ENCODE measurements at regions not wholly inside any gene's neighbourhood (a gene's known extent, or its start where the extent isn't known, plus 50 kb on each side); places are given as distances from the start of the nearest gene placed in this dataset.
A peak's percentile ranks its signal among the peaks of the same experiment; 100 is the strongest.

- Mint-ChIP-seq H3K27ac (no peak overlapping the region), H3K27me3 (no peaks in the 10 kb centered on the region), H3K4me3 (no peak overlapping the region), H3K4me1 (peaks cover 16 to 27% (median 20%) of the 10 kb centered on the region in 3 donors), H3K36me3 (no peaks in the 10 kb centered on the region), H3K9me3 (no peaks in the 10 kb centered on the region)
- no peaks in the 10 kb centered on the region for H3K36me3 ChIP-seq (ENCODE audit: control insufficient read depth in 2 of 2, extremely low read depth in 1 of 2, insufficient read depth in 1 of 2, low read length in 1 of 2)
- ChIA-PET POLR2A (no interaction called here), CTCF (no interaction called here)
- 100% methylated on average over 3 of the region's 8 CpGs for WGBS (ENCODE audit: insufficient coverage)
- H3K9me3 ChIP-seq = no peaks in the 10 kb centered on the region
- no peak overlapping the region for H3K27ac ChIP-seq (ENCODE audit: low read length)
- no peaks in the 10 kb centered on the region for H3K4me1 ChIP-seq (ENCODE audit: control insufficient read depth in 1 of 2, extremely low read depth in 1 of 2, insufficient read depth in 2 of 2, low read length in 2 of 2)
- no peak for ATAC-seq (replicated peaks in 1 of 4)
- no peak overlapping the region for H3K4me3 ChIP-seq (ENCODE audit: control insufficient read depth in 1 of 2, extremely low read depth in 1 of 2, low read length in 1 of 2)
- no peak for DNase-seq
- H3K27me3 ChIP-seq (replicated peaks in 1 of 2; ENCODE audit: control insufficient read depth in 2 of 2, extremely low read depth in 1 of 2, insufficient read depth in 2 of 2, low read length in 1 of 2) = no peaks in the 10 kb centered on the region
Observed at GRCh38 chr3:59404851-59405250, 355.0 kb upstream of the CFAP20DC start.

- Histone ChIP-seq H3K27ac (ENCODE audit: low read length) (no peak overlapping the region), H3K4me1 (ENCODE audit: control insufficient read depth in 1 of 2, extremely low read depth in 1 of 2, insufficient read depth in 2 of 2, low read length in 2 of 2) (no peaks in the 10 kb centered on the region), H3K4me3 (ENCODE audit: control insufficient read depth in 1 of 2, extremely low read depth in 1 of 2, low read length in 1 of 2) (no peak overlapping the region), H3K9me3 (no peaks in the 10 kb centered on the region), H3K27me3 (replicated peaks in 1 of 2; ENCODE audit: control insufficient read depth in 2 of 2, extremely low read depth in 1 of 2, insufficient read depth in 2 of 2, low read length in 1 of 2) (no peaks in the 10 kb centered on the region), H3K36me3 (ENCODE audit: control insufficient read depth in 2 of 2, extremely low read depth in 1 of 2, insufficient read depth in 1 of 2, low read length in 1 of 2) (no peaks in the 10 kb centered on the region)
- H3K9me3 Mint-ChIP-seq = no peaks in the 10 kb centered on the region
- no peak for ATAC-seq (replicated peaks in 1 of 4)
- peaks cover 16 to 26% (median 20%) of the 10 kb centered on the region in 3 donors for H3K4me1 Mint-ChIP-seq
- ChIA-PET CTCF (interaction anchor here in 1 of 2 donors (0.7 kb wide), 1 partner anchor 204 kb away, joined by 3 read pairs; no protein-coding TSS in a partner anchor), POLR2A (no interaction called here)
- H3K36me3 Mint-ChIP-seq = no peaks in the 10 kb centered on the region
- H3K4me3 Mint-ChIP-seq = no peak overlapping the region
- H3K27me3 Mint-ChIP-seq = no peaks in the 10 kb centered on the region
- no peak for DNase-seq
- H3K27ac Mint-ChIP-seq = no peak overlapping the region
- 75% methylated on average over 1 of the region's 2 CpGs for WGBS (ENCODE audit: insufficient coverage)
Observed at GRCh38 chr3:59404064-59404463, 354.2 kb upstream of the CFAP20DC start.

DNA sequence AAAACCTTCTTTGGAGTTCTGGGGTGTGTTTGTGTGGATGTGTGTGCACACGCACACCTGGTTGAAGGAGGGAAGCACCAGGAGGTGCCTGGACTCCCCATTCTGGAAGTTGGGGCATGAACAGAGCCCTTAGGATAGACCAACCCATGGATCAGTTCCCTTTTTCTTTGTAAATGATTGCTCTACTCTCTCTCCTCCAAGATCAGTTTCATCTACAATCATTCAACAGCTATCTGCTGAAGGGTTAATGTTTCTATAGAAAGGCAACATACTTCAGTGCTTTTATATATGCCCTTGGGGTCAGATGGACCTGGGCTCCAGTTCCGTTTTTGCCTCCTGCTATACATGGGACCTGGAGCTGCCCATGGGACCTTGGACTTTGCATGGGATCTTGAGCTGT is 352.1 kb upstream of the CFAP20DC start:
- no peaks in the 10 kb centered on the region for H3K27me3 ChIP-seq (replicated peaks in 1 of 2; ENCODE audit: control insufficient read depth in 2 of 2, extremely low read depth in 1 of 2, insufficient read depth in 2 of 2, low read length in 1 of 2)
- no peak for DNase-seq
- Mint-ChIP-seq H3K27ac (no peak overlapping the region), H3K36me3 (no peaks in the 10 kb centered on the region), H3K4me3 (no peak overlapping the region), H3K4me1 (peaks cover 4% of the 10 kb centered on the region in 3 donors), H3K27me3 (no peaks in the 10 kb centered on the region), H3K9me3 (peaks cover 0 to 5% (median 0%) of the 10 kb centered on the region in 3 donors)
- H3K9me3 ChIP-seq = no peaks in the 10 kb centered on the region
- no peak overlapping the region for H3K27ac ChIP-seq (ENCODE audit: low read length)
- 100% methylated on average over 2 of the region's 2 CpGs for WGBS (ENCODE audit: insufficient coverage)
- no peak for ATAC-seq (replicated peaks in 1 of 4)
- no peaks in the 10 kb centered on the region for H3K36me3 ChIP-seq (ENCODE audit: control insufficient read depth in 2 of 2, extremely low read depth in 1 of 2, insufficient read depth in 1 of 2, low read length in 1 of 2)
- no peak overlapping the region for H3K4me3 ChIP-seq (ENCODE audit: control insufficient read depth in 1 of 2, extremely low read depth in 1 of 2, low read length in 1 of 2)
- ChIA-PET POLR2A (interaction anchor here in 1 of 2 donors (0.5 kb wide), 1 partner anchor 1048 kb away, joined by 4 read pairs; no protein-coding TSS in a partner anchor), CTCF (no interaction called here)
- no peaks in the 10 kb centered on the region for H3K4me1 ChIP-seq (ENCODE audit: control insufficient read depth in 1 of 2, extremely low read depth in 1 of 2, insufficient read depth in 2 of 2, low read length in 2 of 2)

- H3K27me3 Mint-ChIP-seq = no peaks in the 10 kb centered on the region
Observed at GRCh38 chr3:59392116-59392515, 342.3 kb upstream of the CFAP20DC start.

GRCh38 chr3:59391131-59391530 is 341.3 kb upstream of the CFAP20DC start:
- 97% methylated on average over 5 of the region's 7 CpGs for WGBS (ENCODE audit: insufficient coverage)
- H3K4me1 ChIP-seq (ENCODE audit: control insufficient read depth in 1 of 2, extremely low read depth in 1 of 2, insufficient read depth in 2 of 2, low read length in 2 of 2) = peaks cover 0 to 2% of the 10 kb centered on the region in 2 experiments
- no peaks in the 10 kb centered on the region for H3K9me3 ChIP-seq
- H3K4me1 Mint-ChIP-seq = peaks cover 20 to 31% (median 20%) of the 10 kb centered on the region in 3 donors
- no peak overlapping the region for H3K4me3 Mint-ChIP-seq
- H3K9me3 Mint-ChIP-seq = peaks cover 0 to under 1% (median under 1%) of the 10 kb centered on the region in 3 donors
- DNase-seq = no peak
- H3K36me3 ChIP-seq (ENCODE audit: control insufficient read depth in 2 of 2, extremely low read depth in 1 of 2, insufficient read depth in 1 of 2, low read length in 1 of 2) = no peaks in the 10 kb centered on the region
- H3K4me3 ChIP-seq (ENCODE audit: control insufficient read depth in 1 of 2, extremely low read depth in 1 of 2, low read length in 1 of 2) = no peak overlapping the region
- ChIA-PET POLR2A (no interaction called here), CTCF (no interaction called here)
- no peaks in the 10 kb centered on the region for H3K27me3 Mint-ChIP-seq
- no peak for ATAC-seq (replicated peaks in 1 of 4)
- H3K27ac Mint-ChIP-seq = no peak overlapping the region
- no peak overlapping the region for H3K27ac ChIP-seq (ENCODE audit: low read length)
- H3K36me3 Mint-ChIP-seq = no peaks in the 10 kb centered on the region
- no peaks in the 10 kb centered on the region for H3K27me3 ChIP-seq (replicated peaks in 1 of 2; ENCODE audit: control insufficient read depth in 2 of 2, extremely low read depth in 1 of 2, insufficient read depth in 2 of 2, low read length in 1 of 2)

More at GRCh38 chr3:59392116-59392515, 342.3 kb upstream of the CFAP20DC start:
- ChIA-PET CTCF (no interaction called here), POLR2A (no interaction called here)
- DNase-seq = no peak
- Mint-ChIP-seq H3K4me1 (peaks cover 11 to 23% (median 13%) of the 10 kb centered on the region in 3 donors), H3K36me3 (no peaks in the 10 kb centered on the region), H3K4me3 (no peak overlapping the region), H3K9me3 (peaks cover 0 to 5% (median 5%) of the 10 kb centered on the region in 3 donors), H3K27ac (no peak overlapping the region)
- no peak for ATAC-seq (replicated peaks in 1 of 4)
- H3K36me3 ChIP-seq (ENCODE audit: control insufficient read depth in 2 of 2, extremely low read depth in 1 of 2, insufficient read depth in 1 of 2, low read length in 1 of 2) = no peaks in the 10 kb centered on the region
- H3K9me3 ChIP-seq = no peaks in the 10 kb centered on the region
- no CpG with 5 or more reads among the region's 1 CpG for WGBS (ENCODE audit: insufficient coverage)
- no peaks in the 10 kb centered on the region for H3K27me3 ChIP-seq (replicated peaks in 1 of 2; ENCODE audit: control insufficient read depth in 2 of 2, extremely low read depth in 1 of 2, insufficient read depth in 2 of 2, low read length in 1 of 2)
- no peak overlapping the region for H3K4me3 ChIP-seq (ENCODE audit: control insufficient read depth in 1 of 2, extremely low read depth in 1 of 2, low read length in 1 of 2)
- peaks cover 0 to 2% of the 10 kb centered on the region in 2 experiments for H3K4me1 ChIP-seq (ENCODE audit: control insufficient read depth in 1 of 2, extremely low read depth in 1 of 2, insufficient read depth in 2 of 2, low read length in 2 of 2)
- no peak overlapping the region for H3K27ac ChIP-seq (ENCODE audit: low read length)

DNA sequence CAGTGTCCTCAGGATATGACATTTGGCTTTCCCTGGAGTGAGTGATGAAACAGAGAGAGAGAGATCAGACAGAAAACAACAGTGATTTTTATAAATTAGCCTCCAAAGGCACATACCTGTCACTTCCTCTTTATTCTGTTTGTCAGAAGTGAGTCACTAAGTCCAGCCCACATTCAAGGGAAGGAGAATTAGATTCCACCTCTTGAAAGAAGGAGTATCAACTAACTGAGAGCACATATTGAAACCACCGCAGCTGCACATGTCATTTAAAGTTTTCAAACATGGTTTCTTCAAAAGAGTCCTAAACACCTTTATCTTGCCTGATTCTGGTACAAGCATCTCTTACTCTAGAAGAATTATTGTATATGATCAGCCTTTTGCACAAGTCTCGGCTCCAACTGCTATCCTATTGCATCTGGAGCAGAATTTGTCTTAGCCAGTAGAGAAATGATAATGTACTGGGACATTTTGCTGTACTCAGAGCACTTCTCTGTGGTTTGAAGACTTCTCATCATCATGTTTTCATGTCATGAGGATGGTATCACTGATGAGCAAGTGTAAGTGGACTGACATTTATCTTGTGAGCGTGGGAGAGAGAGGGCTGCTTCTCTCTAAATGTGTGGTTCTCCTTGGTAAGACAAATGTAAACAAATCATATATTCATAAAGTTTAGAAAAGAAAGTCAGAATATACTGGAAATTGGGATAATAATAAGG is 338.9 kb upstream of the CFAP20DC start:
- POLR2A ChIA-PET = no interaction called here
- H3K36me3 ChIP-seq (ENCODE audit: control insufficient read depth in 2 of 2, extremely low read depth in 1 of 2, insufficient read depth in 1 of 2, low read length in 1 of 2) = no peaks in the 10 kb centered on the region
- DNase-seq (no peak), ATAC-seq (replicated peaks in 1 of 4) (peak; percentile 37 to 81 (median 64))
- CTCF ChIA-PET = no interaction called here
- WGBS (ENCODE audit: insufficient coverage) = no CpG with 5 or more reads among the region's 3 CpGs
- Mint-ChIP-seq H3K4me1 (peaks cover 21 to 38% (median 28%) of the 10 kb centered on the region in 3 donors), H3K36me3 (no peaks in the 10 kb centered on the region), H3K9me3 (no peaks in the 10 kb centered on the region), H3K27ac (peak overlapping the region; percentile 58 to 70), H3K27me3 (no peaks in the 10 kb centered on the region), H3K4me3 (peak overlapping the region in 1 of 3 donors; percentile 32)
- peak overlapping the region; percentile 13 for H3K27ac ChIP-seq (ENCODE audit: low read length)
- peaks cover 0 to 5% of the 10 kb centered on the region in 2 experiments for H3K27me3 ChIP-seq (replicated peaks in 1 of 2; ENCODE audit: control insufficient read depth in 2 of 2, extremely low read depth in 1 of 2, insufficient read depth in 2 of 2, low read length in 1 of 2)
- no peaks in the 10 kb centered on the region for H3K9me3 ChIP-seq
- H3K4me3 ChIP-seq (ENCODE audit: control insufficient read depth in 1 of 2, extremely low read depth in 1 of 2, low read length in 1 of 2) = no peak overlapping the region
- H3K4me1 ChIP-seq (ENCODE audit: control insufficient read depth in 1 of 2, extremely low read depth in 1 of 2, insufficient read depth in 2 of 2, low read length in 2 of 2) = peaks cover 0 to 2% of the 10 kb centered on the region in 2 experiments
